ENCODE measurements at regions not wholly inside any gene's neighbourhood (a gene's known extent, or its start where the extent isn't known, plus 50 kb on each side); places are given as distances from the start of the nearest gene placed in this dataset.

- no peaks in the 10 kb centered on the region for H3K4me1 ChIP-seq
- no peaks in the 10 kb centered on the region for H3K9me3 ChIP-seq
- H3K27ac ChIP-seq, result no peak overlapping the region
- DNase-seq, result no peak
- no peak for TF ChIP-seq CTCF (IDR thresholded peaks at IDR 0.05)
- intact Hi-C loops (cut with DNase I), result no loop called here
- ATAC-seq, result no peak
- H3K36me3 ChIP-seq, result no peaks in the 10 kb centered on the region
- no peak overlapping the region for H3K4me3 ChIP-seq
- H3K27me3 ChIP-seq, result no peaks in the 10 kb centered on the region
These were observed 1925.5 kb downstream of the PCDH7 start for GRCh38 chr4:32645653-32646052.

- H3K27ac ChIP-seq, result no peak overlapping the region
- H3K36me3 ChIP-seq, result no peaks in the 10 kb centered on the region
- H3K4me3 ChIP-seq, result no peak overlapping the region
- intact Hi-C loops (cut with DNase I), result no loop called here
- TF ChIP-seq CTCF (IDR thresholded peaks at IDR 0.05), result no peak
- no peaks in the 10 kb centered on the region for H3K9me3 ChIP-seq
- ATAC-seq (no peak), DNase-seq (no peak)
- H3K4me1 ChIP-seq, result no peaks in the 10 kb centered on the region
- no peaks in the 10 kb centered on the region for H3K27me3 ChIP-seq
These were observed 1937.8 kb downstream of the PCDH7 start for GRCh38 chr4:32658019-32658418.

GRCh38 chr4:32661229-32661628, 1941.1 kb downstream of the PCDH7 start:
- ATAC-seq, result no peak
- no peak for TF ChIP-seq CTCF (IDR thresholded peaks at IDR 0.05)
- Histone ChIP-seq H3K27me3 (no peaks in the 10 kb centered on the region), H3K4me1 (no peaks in the 10 kb centered on the region), H3K9me3 (no peaks in the 10 kb centered on the region), H3K4me3 (no peak overlapping the region), H3K27ac (no peak overlapping the region), H3K36me3 (no peaks in the 10 kb centered on the region)
- intact Hi-C loops (cut with DNase I), result no loop called here
- DNase-seq, result no peak

- H3K27me3 ChIP-seq, result no peaks in the 10 kb centered on the region
- DNase-seq, result no peak
- H3K4me1 ChIP-seq, result no peaks in the 10 kb centered on the region
- no peak for TF ChIP-seq CTCF (IDR thresholded peaks at IDR 0.05)
- no peaks in the 10 kb centered on the region for H3K36me3 ChIP-seq
- no peak overlapping the region for H3K27ac ChIP-seq
- H3K9me3 ChIP-seq, result no peaks in the 10 kb centered on the region
- ATAC-seq, result no peak
- intact Hi-C loops (cut with DNase I), result no loop called here
- no peak overlapping the region for H3K4me3 ChIP-seq
These were observed 1942.6 kb downstream of the PCDH7 start for GRCh38 chr4:32662803-32663202.

- H3K27me3 ChIP-seq, result no peaks in the 10 kb centered on the region
- no peaks in the 10 kb centered on the region for H3K4me1 ChIP-seq
- no peak overlapping the region for H3K27ac ChIP-seq
- intact Hi-C loops (cut with DNase I), result no loop called here
- H3K4me3 ChIP-seq, result no peak overlapping the region
- no peaks in the 10 kb centered on the region for H3K9me3 ChIP-seq
- no peak for TF ChIP-seq CTCF (IDR thresholded peaks at IDR 0.05)
- DNase-seq, result no peak
- no peak for ATAC-seq
- H3K36me3 ChIP-seq, result no peaks in the 10 kb centered on the region
These were observed 1952.2 kb downstream of the PCDH7 start for GRCh38 chr4:32672359-32672758.

GRCh38 chr4:32680946-32681345, 1960.8 kb downstream of the PCDH7 start:
- no peak overlapping the region for H3K27ac ChIP-seq
- H3K4me1 ChIP-seq, result no peaks in the 10 kb centered on the region
- no peak for TF ChIP-seq CTCF (IDR thresholded peaks at IDR 0.05)
- H3K27me3 ChIP-seq, result no peaks in the 10 kb centered on the region
- intact Hi-C loops (cut with DNase I), result no loop called here
- DNase-seq (no peak), ATAC-seq (no peak)
- H3K9me3 ChIP-seq, result no peaks in the 10 kb centered on the region
- no peaks in the 10 kb centered on the region for H3K36me3 ChIP-seq
- no peak overlapping the region for H3K4me3 ChIP-seq
